SU-DHL-6 (cell line): ENCODE measurements at regions not wholly inside any gene's neighbourhood (a gene's known extent, or its start where the extent isn't known, plus 50 kb on each side); places are given as distances from the start of the nearest gene placed in this dataset.

Source experiments
- H2AFZ ChIP-seq: fragments of 200-600 bp; sonication (generic); 2 replicates; pipeline ENCODE4 v1.6.1; 2014; ENCODE audit warnings: low read depth, mild to moderate bottlenecking, moderate library complexity, mixed read lengths, antibody characterized with exemption, low read length; ENCODE audit not compliant: severe bottlenecking
- H3F3A ChIP-seq: fragments of 200-600 bp; shearing (Covaris generic); 2 replicates; pipeline ENCODE4 v1.6.0; 2016; ENCODE audit warnings: antibody characterized with exemption, mild to moderate bottlenecking; ENCODE audit not compliant: insufficient read depth
- H3K27ac ChIP-seq: fragments of 200-600 bp; sonication (generic); 2 replicates; pipeline ENCODE4 v1.5.1; 2016; ENCODE audit warnings: low read depth, mild to moderate bottlenecking, low read length, moderate library complexity, mixed read lengths
- H3K27me3 ChIP-seq: fragments of 200-600 bp; sonication (generic), shearing (Covaris generic); 2 replicates; pipeline ENCODE4 v1.6.0; 2014; ENCODE audit warnings: mild to moderate bottlenecking, low read length
- H3K36me3 ChIP-seq: fragments of 200-600 bp; sonication (generic); 2 replicates; pipeline ENCODE4 v1.6.1; 2014; ENCODE audit warnings: mild to moderate bottlenecking, low read length, mixed read lengths
- H3K4me2 ChIP-seq: fragments of 300-600, 200-600 bp; shearing (Covaris generic), sonication (generic); 2 replicates; pipeline ENCODE4 v1.6.0; 2014; ENCODE audit warnings: low read length, low read depth, mild to moderate bottlenecking; ENCODE audit not compliant: poor library complexity, severe bottlenecking
- H3K4me3 ChIP-seq: fragments of 200-600 bp; sonication (generic); 2 replicates; pipeline ENCODE4 v1.5.1; 2014; ENCODE audit warnings: antibody characterized with exemption, low read length, mild to moderate bottlenecking, mixed read lengths; ENCODE audit not compliant: insufficient read depth, poor library complexity, severe bottlenecking
- H3K79me2 ChIP-seq: fragments of 200-600 bp; sonication (generic); 2 replicates; pipeline ENCODE4 v1.6.1; 2014; ENCODE audit warnings: mild to moderate bottlenecking, low read length, moderate library complexity; ENCODE audit not compliant: insufficient read depth
- H3K9ac ChIP-seq: fragments of 200-600 bp; sonication (generic); 2 replicates; pipeline ENCODE4 v1.7.0; 2014; ENCODE audit warnings: mild to moderate bottlenecking, low read length
- H3K9me2 ChIP-seq: fragments of 200-600 bp; sonication (generic); replicated peaks from 2 replicates; pipeline ENCODE4 v1.6.1; 2014; ENCODE audit warnings: low read length; ENCODE audit not compliant: insufficient read depth
- H3K9me3 ChIP-seq: fragments of 200-600 bp; sonication (generic); 2 replicates; pipeline ENCODE4 v1.6.1; 2014; ENCODE audit warnings: low read length, mixed read lengths; ENCODE audit not compliant: insufficient read depth
- H4K20me1 ChIP-seq: fragments of 200-600 bp; sonication (generic); 2 replicates; pipeline ENCODE4 v1.6.1; 2014; ENCODE audit warnings: low read depth, mild to moderate bottlenecking, antibody characterized with exemption, low read length, moderate library complexity, mixed read lengths
- CTCF ChIP-seq: fragments of 200-600 bp; sonication (generic); IDR thresholded peaks from one replicate; pipeline ENCODE4 v1.5.1; 2017; ENCODE audit warnings: antibody characterized with exemption, mild to moderate bottlenecking, low read length, moderate library complexity; ENCODE audit not compliant: insufficient read depth, poor library complexity, severe bottlenecking
- EZH2phosphoT487 ChIP-seq: fragments of 200-600 bp; sonication (generic), shearing (Covaris generic); conservative IDR thresholded peaks from 2 replicates; pipeline ENCODE4 v1.6.1; 2018; ENCODE audit warnings: mild to moderate bottlenecking, antibody characterized with exemption, low read length, moderate library complexity, mixed read lengths

DNA sequence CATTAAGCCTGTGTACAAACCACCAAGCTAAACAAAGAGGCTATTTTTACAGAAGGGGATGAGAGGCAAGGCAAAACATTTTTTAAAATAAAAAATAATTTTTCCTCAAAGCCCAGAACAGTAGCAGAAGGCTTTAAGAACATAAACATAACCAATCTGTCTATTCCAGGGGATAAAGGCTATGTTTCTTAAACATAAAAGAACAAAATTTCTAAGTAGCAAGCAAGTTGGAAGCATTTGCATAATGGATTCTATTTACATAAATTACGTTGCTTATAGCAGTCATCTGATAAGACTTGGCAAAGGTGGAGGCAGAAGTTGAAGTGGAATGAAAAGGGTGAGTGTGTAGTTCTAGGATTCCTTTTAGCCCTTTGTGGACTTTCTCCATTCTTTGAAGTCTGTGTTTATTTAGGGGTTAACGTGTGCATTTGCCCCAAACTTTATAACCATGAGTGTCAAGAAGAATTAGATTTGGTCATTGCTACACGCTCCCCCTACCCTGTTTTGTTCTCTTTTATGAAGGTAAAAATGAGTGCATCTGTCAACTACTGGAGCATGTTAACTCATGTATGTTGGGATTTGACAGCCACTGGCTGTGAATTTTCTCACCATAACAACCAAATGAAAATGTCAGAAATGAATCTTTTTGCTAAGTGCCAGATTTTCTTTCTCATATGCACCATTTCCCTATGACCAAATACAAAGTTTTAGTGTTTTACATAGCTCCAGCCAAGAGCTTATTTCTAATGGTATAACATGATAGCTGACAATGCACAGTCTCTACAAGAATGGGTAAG is 378.4 kb upstream of the IGFBP7 start:
- H4K20me1 ChIP-seq = no peaks in the 10 kb centered on the region
- no peak overlapping the region for H3K27ac ChIP-seq
- no peaks in the 10 kb centered on the region for H3K9me3 ChIP-seq
- H3K9ac ChIP-seq = no peak overlapping the region
- no peak overlapping the region for H3K4me2 ChIP-seq
- H2AFZ ChIP-seq = no peak overlapping the region
- H3F3A ChIP-seq = no peaks in the 10 kb centered on the region
- H3K4me3 ChIP-seq = no peak overlapping the region
- no peaks in the 10 kb centered on the region for H3K36me3 ChIP-seq
- TF ChIP-seq CTCF (no peak), EZH2phosphoT487 (no peak)
- no peaks in the 10 kb centered on the region for H3K27me3 ChIP-seq
- H3K9me2 ChIP-seq = no peaks in the 10 kb centered on the region
- no peaks in the 10 kb centered on the region for H3K79me2 ChIP-seq

DNA sequence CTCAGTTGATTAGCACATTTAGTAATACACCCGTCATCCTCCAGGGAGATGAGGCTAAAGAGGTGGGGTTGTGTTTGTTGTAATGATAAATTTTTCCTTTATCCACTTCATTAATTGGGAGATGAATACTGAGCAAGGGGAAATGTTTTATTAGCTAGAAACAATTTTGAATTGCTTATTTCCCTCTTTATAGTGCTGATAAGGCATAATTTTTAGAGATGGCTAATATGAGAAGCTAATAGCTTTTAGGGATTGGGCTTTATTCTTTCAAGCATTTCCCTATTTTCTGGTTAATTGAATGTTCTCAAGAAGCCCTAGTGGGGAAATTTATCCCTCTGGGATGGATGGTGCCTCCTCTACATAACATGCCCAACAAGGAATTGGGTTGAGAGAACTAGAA is 365.2 kb upstream of the IGFBP7 start:
- no peaks in the 10 kb centered on the region for H4K20me1 ChIP-seq
- no peak overlapping the region for H3K27ac ChIP-seq
- no peaks in the 10 kb centered on the region for H3K36me3 ChIP-seq
- no peaks in the 10 kb centered on the region for H3K79me2 ChIP-seq
- no peak overlapping the region for H3K4me3 ChIP-seq
- no peak overlapping the region for H2AFZ ChIP-seq
- no peaks in the 10 kb centered on the region for H3K27me3 ChIP-seq
- no peaks in the 10 kb centered on the region for H3K9me3 ChIP-seq
- TF ChIP-seq CTCF (no peak), EZH2phosphoT487 (no peak)
- H3K4me2 ChIP-seq = no peak overlapping the region
- no peaks in the 10 kb centered on the region for H3K9me2 ChIP-seq
- H3F3A ChIP-seq = no peaks in the 10 kb centered on the region
- H3K9ac ChIP-seq = no peak overlapping the region

DNA sequence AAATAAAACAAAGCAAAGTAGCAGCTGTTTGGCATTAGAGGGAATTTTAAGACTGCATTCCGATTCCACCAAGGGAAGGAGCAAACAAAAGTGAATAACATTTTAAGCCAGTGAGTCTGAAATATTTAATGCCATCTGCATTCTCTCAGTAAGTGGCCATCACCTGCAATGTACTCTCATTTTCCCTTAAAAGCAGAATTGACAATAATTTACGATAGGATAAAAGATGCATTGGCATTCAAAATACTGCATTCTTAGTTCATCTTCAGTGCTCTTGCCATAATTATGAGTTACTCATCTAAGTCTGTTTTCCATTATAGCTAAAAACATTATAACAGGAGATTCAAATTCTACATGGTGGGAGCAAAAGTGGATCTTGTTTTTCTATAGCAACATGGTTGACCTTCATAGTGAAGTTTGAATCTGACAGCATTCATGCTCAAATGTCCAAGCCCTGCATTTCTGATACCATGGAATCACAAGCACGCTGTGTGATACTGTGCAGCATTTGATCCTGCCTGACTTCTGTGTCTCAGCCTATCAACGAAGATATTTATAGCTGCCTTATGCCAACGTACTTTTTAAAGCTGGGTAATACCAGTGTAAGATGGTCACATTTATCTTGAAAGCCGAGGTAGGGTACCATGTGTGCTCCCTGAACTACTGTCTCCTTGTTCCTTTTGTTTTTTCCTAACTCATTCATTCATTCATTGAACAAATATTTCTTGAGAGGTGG is 355.3 kb upstream of the IGFBP7 start:
- Histone ChIP-seq H4K20me1 (no peaks in the 10 kb centered on the region), H3K9ac (no peak overlapping the region), H3K27me3 (no peaks in the 10 kb centered on the region), H3K4me2 (no peak overlapping the region), H3K79me2 (no peaks in the 10 kb centered on the region), H3K36me3 (no peaks in the 10 kb centered on the region), H3K27ac (no peak overlapping the region), H2AFZ (no peak overlapping the region), H3K4me3 (no peak overlapping the region), H3K9me2 (no peaks in the 10 kb centered on the region), H3F3A (no peaks in the 10 kb centered on the region), H3K9me3 (no peaks in the 10 kb centered on the region)
- TF ChIP-seq CTCF (no peak), EZH2phosphoT487 (no peak)
